DND-41 (cell line): ENCODE measurements at regions not wholly inside any gene's neighbourhood (a gene's known extent, or its start where the extent isn't known, plus 50 kb on each side); places are given as distances from the start of the nearest gene placed in this dataset.

Experiments
- EZH2 ChIP-seq: IDR thresholded peaks from 3 replicates; pipeline ENCODE4 v1.6.1; 2012; ENCODE audit warnings: borderline replicate concordance, low read depth, mild to moderate bottlenecking, moderate library complexity, low read length, inconsistent platforms; ENCODE audit not compliant: severe bottlenecking
- TF ChIP-seq, protein P1 (sequence below): IDR thresholded peaks from 2 replicates; pipeline ENCODE4 v1.5.1; 2012; ENCODE audit warnings: borderline replicate concordance, low read length, moderate library complexity, mild to moderate bottlenecking; ENCODE audit not compliant: poor library complexity, severe bottlenecking; ENCODE audit errors: extremely low read depth

DNA sequence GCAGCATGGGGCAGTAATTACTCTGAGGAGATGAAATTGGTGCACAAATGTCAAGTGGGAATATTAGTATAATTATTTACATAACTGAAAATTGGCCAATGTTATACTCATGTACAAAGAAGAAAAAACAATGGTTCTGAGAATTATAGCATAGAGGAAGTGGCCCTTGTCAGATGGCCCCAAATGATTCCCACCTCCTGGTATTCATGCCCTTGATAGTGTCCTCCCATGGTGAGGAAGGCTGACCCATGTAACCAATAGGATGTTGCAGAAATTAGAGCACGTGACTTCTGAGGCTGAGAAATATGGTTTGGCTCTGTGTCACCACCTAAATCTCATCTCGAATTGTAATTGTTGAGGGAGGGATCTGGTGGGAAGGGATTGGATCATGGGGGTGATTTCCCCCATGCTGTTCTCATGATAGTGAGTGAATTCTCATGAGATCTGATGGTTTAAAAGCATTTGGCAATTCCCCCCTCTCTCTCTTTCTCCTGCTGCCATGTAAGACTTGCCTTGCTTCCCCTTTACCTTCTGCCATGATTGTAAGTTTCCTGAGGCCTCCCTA, 368.5 kb downstream of the SHQ1 start:
- TF ChIP-seq, protein P1, sequence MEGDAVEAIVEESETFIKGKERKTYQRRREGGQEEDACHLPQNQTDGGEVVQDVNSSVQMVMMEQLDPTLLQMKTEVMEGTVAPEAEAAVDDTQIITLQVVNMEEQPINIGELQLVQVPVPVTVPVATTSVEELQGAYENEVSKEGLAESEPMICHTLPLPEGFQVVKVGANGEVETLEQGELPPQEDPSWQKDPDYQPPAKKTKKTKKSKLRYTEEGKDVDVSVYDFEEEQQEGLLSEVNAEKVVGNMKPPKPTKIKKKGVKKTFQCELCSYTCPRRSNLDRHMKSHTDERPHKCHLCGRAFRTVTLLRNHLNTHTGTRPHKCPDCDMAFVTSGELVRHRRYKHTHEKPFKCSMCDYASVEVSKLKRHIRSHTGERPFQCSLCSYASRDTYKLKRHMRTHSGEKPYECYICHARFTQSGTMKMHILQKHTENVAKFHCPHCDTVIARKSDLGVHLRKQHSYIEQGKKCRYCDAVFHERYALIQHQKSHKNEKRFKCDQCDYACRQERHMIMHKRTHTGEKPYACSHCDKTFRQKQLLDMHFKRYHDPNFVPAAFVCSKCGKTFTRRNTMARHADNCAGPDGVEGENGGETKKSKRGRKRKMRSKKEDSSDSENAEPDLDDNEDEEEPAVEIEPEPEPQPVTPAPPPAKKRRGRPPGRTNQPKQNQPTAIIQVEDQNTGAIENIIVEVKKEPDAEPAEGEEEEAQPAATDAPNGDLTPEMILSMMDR = no peak
- TF ChIP-seq EZH2 = no peak
